ENCODE measurements at regions not wholly inside any gene's neighbourhood (a gene's known extent, or its start where the extent isn't known, plus 50 kb on each side); places are given as distances from the start of the nearest gene placed in this dataset.
"Not testable (repeated sequence)": the region's sequence is repeated elsewhere in the genome, so short reads cannot be mapped to it uniquely, and the experiment has no call there.

DNA sequence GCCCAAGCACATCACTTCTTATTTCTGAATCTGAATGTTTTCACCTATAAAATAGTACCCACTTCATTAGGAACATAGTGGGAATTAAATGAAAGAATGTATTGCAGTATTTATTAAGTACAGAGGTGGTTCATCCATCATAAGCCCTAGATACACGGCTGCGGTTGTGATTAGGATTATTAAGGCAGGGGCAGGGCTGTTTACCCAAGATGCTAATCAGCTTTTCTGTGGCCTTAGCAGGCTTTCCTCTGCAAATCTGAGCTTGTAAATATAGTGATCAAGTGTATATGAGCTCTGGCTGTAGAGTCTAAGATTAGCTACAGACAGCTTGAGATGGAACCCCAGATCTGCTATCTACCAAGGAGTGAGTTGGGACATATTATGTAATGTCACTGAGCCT, 124.1 kb upstream of the ADRA1B start:
- no peak for DNase-seq

DNA sequence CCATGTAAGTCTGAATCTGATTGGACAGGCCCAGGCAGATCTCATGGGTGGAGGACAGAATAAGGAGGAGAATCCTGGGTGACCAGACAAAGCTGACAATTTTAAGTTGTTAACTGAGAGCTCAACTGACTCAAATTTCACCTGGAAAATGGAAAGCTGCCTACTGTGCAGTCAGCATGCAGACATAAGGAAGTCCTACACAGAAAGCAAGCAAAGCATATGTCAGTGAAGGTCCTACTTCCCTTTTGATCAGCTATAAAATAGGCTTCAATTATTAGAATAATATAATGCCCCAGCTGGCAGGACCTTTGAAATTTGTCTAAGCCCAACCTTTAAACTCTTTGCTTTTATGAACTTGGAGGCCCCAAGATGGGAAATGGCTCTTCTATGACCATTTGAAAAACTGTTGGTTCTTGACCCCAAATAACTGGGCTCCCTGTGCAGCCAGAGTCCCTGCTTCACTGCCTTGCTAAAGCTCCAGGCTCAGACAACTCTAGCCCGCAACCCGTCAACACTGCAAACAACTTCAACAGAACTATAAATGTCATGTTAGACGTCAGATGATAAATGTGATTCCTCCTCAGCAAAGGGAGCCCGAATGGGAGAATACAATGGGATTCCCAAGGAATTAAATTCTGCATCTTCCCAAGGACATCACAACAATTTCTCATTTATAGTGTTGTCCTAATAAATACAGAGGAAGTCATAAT, 118.9 kb upstream of the ADRA1B start:
- no peak for DNase-seq

DNA sequence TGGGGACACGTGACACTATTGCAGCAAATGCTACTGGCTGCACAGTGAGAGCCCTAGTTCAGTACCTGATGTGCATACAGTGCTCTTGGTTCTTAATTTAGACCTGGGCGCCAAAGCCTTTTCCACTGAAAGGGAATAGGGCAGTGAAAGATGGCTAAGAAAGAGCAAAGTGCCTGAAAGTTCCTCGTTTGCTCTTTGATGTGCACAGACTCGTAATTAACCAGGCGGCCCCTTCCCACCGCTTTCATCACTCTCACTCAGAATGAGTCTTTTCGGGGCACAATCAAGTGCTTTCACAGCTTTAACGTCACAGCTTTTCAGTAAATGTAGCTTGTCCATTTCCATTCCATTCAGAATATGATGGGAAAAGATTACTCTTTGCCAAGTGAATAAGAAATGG, 116.6 kb upstream of the ADRA1B start:
- no peak for DNase-seq

DNA sequence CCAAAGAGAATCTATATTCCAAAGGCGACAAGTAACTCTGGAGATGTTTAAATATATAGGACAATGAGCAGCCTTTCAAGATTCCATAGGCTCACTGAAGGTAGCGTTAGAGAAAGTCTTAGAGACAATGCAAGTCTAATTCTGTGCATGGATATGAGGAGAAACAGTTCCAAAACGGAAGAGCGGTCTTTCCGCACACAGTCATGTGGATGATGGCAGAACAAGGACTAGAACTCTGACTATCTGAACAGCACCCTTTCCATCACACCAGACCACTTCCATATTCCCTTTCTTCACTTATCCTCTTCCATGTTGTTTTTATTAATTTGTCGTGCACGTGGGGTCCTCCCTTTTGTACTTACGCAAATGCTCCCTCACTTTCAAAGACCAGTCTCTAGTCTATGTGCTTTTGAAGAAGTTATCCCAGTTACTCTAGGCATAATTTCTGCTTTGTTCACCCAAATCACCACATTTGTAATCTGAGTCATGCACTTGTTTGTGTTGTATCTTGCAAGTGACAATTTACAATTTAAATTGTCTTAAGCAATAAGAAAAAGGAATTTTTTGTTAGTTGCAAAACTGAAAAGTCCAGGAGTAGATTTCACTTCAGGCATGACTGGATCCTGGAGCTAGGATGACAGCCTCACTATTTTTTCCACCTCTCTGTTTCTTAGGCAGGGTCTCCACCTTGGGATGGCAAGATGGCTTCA, 116.0 kb upstream of the ADRA1B start:
- DNase-seq: no peak

DNA sequence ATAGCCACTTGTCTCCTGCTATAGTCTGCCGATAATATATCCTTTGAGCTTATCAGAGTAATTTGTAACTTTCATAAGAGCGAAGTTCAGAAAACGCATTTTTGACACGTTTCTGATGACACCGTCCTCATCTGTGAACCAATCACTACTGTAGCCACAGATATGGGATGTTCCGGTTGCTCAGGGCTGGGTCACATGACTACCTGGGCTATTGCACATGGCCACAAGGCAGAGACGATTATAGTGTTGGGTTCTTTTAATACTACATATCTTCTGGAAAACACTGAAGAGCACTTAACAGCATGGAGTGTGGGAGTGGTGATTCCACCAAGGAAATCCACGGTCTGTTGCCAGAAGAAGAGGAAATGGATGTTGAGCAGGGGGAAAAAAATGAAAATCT, 115.0 kb upstream of the ADRA1B start:
- no peak for DNase-seq

DNA sequence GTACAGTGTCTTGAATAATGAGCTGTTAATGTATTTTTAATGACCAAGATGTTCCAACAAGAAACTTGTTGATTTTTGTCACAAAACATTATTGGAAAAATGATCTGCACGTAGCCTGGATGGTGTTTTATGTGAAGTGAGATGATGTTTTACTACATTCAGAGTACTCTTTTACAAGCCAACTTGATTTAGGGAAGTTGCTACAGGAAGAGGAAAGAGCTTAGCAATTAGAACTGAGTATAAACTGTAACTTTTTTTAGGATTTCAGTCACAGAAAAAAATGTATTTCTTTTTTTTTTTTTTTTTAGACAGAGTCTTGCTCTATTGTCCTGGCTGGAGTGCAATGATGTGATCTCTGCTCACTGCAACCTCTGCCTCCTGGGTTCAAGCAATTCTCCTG, 113.6 kb upstream of the ADRA1B start:
- DNase-seq: no peak

DNA sequence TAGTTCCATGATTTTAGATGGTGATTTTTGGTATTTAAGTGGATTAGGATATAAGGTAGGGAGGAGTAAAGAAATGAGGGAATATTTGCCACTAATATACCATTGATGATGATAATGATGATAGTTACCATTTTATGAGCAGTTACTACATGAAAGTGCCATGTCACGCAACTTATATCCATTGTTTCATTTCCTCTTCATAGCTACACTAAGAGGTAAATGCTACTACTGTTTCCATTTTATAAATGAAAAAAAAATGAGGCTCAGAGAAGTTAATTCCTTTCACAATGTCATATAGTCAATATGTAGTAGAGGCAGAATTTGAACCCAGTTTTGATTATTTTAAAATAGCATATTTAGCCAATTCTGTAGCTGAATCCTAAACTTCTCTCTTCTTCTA, 112.2 kb upstream of the ADRA1B start:
- no peak for DNase-seq

DNA sequence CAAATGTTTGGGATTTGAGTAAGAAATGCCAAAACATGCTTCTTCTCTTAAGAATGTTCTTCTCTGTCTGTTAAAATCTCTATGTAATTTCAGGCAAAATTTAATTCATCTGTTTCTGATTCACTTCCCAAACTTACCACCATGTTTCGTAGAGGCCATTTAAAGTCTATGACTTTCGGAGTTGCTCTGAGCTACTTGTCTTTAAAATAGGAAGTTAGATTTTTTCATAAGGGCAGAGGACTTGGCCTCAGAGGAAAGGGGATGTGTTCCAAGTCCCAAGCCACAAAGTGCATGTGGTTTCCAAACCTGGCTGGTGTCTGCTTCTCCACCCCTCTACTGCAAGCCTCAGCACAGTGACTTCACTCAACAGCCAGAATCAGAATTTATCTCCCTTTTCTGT, 111.3 kb upstream of the ADRA1B start:
- DNase-seq: no peak

DNA sequence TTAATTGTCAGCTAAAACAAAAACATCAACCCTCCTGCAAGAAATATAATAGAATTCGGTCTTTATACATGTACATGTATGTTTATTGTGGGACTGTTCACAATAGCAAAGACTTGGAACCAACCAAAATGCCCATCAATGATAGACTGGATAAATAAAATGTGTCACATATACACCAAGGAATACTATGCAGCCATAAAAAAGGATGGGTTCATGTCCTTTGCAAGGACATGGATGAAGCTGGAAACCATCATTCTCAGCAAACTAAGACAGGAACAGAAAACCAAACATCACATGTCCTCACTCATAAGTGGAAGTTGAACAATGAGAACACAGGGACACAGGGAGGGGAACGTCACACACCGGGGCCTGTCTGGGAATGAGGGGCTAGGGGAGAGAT, 109.1 kb upstream of the ADRA1B start:
- DNase-seq: not testable (repeated sequence)

DNA sequence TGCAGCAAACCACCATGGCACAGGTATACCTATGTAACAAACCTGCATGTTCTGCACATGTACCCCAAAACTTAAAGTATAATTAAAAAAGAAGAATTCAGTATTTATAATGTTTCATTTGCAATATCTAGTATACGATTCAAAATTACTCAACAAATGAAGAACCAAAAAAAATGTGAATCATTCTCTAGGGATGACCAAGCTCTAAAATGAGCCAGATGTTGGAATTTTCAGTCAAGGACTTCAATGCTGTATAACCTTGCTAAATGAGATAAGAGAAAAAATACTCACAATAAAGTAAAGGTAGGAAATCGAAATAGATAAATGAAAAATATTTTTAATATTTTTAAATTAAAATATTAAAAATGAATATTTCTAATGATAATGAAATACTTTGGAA, 108.7 kb upstream of the ADRA1B start:
- DNase-seq: no peak

DNA sequence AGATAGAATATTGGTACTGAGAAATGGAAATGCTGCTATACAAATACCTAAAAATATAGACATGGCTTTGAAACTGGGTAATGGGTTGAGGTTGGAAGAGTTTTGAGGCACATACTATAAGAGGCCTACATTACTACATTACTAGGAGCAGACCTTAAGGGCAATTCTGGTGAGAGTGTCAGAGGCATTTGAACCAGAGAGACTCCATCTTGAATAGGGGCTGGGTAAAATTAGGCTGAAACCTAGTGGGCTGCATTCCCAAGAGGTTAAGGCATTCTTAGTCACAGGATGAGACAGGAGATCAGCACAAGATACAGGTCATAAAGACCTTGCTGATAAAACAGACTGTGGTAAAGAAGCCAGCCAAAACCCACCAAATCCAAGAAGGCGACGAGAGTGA, 104.6 kb upstream of the ADRA1B start:
- no peak for DNase-seq

DNA sequence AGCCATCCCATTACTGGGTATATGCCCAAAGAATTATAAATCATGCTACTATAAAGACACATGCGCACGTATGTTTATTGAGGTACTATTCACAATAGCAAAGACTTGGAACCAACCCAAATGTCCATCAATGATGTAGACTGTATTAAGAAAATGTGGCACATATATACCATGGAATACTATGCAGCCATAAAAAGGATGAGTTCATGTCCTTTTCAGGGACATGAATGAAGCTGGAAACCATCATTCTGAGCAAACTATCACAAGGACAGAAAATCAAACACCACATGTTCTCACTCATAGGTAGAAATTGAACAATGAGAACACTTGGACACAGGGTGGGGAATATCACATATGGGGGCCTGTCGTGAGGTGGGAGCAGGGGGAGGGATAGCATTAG, 103.5 kb upstream of the ADRA1B start:
- not testable (repeated sequence) for DNase-seq

DNA sequence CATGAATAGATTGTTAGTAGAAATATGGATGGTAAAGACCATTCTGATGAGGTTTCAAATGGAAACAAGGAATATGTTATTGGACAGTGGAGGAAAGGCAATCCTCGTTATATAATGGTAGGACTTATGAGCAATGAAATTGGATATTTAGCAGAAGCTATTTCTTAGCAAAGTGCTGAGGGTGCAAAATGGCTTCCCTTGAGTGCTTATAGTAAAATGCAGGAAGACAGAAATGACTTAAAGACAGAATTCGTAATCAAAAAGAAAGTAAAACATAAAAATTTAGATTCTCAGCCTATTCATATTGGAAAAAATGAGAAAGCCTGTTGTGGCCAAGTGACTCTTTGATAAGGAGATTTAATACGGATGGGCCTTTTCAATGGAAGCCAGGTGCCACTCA, 102.1 kb upstream of the ADRA1B start:
- DNase-seq: no peak

DNA sequence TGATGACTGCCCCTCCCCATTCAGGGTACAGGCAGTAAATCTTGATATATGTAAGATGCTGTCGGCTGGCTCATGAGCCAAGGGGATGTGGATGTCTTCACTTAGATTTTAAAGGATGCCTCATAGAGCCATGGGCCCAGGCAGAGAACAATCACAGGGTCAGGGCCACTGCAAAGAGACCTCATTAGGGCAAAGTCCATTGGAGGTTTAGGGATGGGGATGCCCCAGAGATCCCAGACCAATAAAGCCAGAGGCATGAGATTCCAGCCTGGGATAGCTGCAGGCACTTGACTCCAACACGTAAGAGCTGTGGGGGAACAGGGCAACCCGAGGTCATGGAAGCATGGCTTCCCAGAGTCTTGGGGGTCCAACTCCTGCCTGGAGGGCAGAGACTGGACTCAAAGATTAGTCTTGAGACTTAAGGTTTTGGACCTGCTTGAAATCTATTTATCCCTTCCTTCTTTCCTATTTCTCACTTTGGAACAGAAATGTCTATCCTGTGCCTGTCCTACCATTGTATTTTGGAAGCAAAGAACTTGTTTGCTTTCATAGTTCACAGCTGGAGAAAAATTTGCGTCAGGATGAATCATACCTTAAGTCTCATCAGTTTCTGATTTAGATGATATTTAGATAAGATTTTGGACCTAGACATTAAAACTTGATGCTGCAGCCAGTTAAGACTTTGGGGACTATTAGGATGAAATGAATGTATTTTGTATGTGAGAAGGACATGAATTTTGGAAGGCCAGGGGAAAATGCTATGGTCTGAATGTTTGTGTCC, 101.3 kb upstream of the ADRA1B start:
- DNase-seq: no peak

DNA sequence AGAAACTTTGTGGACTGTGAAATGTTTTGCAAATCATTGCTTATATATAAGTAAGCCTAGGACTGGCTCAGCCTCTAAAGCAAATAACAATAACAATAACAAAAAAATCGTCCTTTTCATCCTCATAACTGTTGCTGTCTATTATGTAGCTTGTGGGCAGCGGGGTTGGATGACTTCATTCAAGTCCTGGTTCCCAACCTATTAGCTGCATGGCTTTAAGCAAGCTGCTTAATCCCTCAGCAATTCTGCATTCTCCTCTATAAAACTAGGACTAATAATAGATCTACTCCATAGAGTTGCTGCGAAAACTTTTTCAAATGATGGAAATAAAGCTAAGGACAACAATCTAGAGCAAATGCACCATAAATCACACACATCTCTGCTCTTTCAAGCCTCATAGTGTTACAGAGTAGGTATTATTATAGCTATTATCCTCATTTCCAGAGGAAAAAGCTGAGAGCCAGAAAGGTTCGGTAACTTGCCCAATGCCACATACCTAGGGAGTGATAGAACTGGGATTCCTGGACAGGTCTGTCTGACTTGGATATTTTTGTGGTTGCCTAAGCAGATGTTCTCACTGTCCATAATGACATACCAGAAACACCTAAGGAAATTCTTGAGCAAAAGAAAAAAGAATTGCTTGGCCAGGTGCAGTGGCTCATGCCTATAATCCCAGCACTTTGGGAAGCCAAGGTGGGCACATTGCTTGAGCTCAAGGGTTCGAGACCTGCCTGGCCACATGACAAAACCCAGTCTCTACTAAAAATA, 98.8 kb upstream of the ADRA1B start:
- no peak for DNase-seq

DNA sequence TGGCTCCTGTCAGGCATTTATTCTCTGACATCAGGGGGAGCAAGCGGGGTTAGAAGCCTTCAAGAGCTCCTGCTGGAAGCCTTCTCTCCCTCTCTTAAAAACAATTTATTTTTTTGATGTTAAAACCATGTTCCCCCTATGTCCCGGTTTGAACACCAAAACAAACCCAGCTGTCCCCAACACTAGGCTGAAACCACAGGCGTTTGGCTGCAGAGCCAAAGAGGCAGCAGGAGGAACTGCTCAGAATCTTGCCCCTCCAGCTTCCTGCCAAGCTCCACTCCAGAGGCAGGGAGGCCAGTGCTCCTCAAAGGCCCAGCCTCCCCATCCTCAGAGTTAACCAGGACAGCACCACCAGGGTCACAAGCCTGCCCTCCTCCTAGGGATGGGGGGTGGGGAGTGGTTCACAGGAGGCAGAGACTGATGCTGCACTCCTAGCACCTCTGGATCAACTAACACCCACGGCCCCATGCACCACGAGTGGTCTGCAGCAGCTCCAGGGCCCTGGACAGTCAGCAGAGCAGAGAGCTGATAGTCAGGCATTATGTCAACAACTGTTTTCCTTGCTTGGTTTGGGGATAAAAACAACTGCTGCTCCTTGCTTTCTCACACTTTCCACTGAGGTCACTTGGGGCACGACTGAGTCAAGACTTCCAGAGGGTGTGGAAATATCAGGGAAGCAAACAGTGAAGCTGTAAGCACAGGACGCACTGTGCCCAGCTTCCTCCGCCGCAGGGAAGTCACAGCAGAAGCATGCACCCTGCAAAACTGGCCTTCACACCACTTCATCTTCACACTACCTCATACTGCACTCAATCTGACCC, 96.5 kb upstream of the ADRA1B start:
- no peak for DNase-seq

DNA sequence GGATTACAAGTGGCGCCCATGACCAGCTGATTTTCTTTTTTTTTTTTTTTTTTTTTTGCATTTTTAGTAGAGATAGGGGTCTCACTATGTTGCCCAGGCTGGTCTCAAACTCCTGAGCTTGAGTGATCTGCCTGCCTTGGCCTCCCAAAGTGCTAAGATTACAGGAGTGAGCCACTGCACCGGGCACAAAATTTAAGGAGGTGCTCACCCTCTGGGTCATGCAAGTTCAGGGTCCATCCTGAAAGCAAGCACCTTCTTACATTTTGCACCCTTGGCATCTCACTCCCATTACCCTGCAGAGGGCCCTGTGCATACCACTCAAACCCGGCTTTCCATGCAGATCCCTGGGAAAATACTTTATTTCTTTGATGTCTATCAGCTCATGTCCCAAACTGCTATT, 95.6 kb upstream of the ADRA1B start:
- no peak for DNase-seq

DNA sequence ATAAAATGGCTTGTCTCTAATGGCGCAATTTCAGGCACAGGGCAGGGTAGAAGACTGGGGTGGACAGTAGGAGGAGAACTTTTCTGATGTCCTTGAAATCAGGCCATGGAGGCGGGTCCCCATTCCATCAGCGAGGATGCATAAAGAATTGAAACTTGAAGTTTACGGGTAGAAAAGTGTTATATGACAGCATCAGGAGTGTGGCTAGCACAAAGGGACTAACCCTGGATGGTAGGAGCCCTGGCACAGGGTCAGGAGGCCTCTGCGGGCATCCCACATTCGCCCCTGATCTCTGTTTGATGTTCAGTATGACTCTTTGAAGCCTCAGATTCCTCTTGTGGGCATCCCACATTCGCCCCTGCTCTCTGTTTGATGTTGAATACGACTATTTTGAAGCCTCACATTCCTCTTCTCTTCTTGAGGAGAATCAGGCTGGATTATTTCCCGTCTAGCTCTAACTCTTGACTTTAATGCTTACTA, 94.8 kb upstream of the ADRA1B start:
- DNase-seq: no peak

DNA sequence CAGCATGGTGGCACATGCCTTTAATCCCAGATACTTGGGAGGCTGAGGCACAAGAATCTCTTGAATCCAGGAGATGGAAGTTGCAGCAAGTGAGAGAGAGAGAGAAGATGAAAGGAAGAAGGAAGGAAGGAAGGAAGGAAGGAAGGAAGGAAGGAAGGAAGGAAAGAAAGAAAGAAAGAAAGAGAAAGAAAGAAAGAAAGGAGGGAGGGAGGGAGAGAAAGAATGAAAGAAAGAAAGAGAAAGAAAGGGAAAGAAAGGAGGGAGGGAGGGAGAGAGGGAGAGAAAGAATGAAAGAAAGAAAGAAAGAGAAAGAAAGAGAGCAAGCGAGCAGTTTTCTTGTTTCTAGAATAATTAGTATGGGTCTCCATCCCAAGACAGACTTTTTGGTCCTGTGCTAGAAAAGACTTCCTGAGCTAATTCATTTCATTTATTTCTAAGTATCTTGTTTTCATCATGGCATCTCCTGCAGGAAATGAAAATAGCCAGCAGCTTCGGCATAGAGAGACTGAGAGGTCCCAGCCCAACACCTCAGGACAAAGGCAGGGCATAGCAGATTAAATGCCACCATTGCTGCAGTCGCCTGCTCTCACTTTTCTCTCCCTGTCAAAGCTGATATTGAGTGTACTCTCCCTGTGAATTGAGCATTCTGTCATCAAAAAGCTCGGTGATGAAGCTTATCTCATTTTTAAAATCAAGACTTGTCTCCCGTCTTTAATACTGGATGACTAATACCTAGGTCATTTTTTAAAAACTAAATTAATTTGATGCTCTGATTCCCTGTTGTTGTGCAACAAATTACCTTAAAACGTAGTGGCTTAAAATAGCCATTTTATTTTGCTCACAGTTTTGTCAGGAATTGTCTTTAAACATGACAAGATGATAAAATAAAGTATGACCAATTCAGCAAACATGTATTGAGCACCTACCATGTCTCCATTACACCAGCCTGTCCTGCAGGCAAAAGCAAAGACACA, 91.8 kb upstream of the ADRA1B start:
- DNase-seq: no peak

DNA sequence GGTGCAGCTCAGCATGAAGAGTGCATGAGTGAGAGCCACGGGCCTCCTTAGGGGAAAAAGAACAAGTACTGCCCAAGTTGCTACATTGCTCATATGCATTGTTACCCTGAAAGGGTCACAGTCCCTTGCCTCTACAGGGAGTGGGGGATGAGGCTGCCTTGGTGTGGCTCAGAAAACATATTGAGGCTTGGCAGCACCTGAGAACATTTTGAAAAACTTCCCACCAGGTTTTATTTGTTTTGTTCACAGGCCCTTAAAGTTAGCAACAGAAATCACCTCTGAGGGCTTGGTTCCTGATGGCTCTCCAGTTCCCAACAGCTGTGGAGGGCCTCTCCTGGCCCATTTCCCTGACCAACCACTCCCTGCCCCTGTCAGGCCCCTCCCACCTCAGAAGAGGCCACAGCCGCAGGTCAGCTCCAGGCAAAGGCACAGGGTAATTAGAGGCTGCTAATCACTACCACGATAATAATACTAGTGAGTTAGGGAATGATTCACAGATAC, 90.7 kb upstream of the ADRA1B start:
- peak; percentile 63 for DNase-seq
